SU-DHL-6 (cell line): ENCODE measurements at regions not wholly inside any gene's neighbourhood (a gene's known extent, or its start where the extent isn't known, plus 50 kb on each side); places are given as distances from the start of the nearest gene placed in this dataset.

Experiments
- EZH2phosphoT487 ChIP-seq: fragments of 200-600 bp; sonication (generic), shearing (Covaris generic); conservative IDR thresholded peaks from 2 replicates; pipeline ENCODE4 v1.6.1; 2018; ENCODE audit warnings: mild to moderate bottlenecking, antibody characterized with exemption, low read length, moderate library complexity, mixed read lengths
- TF ChIP-seq, protein P1 (sequence below): fragments of 200-600 bp; sonication (generic); IDR thresholded peaks from one replicate; pipeline ENCODE4 v1.5.1; 2017; ENCODE audit warnings: antibody characterized with exemption, mild to moderate bottlenecking, low read length, moderate library complexity; ENCODE audit not compliant: insufficient read depth, poor library complexity, severe bottlenecking

DNA sequence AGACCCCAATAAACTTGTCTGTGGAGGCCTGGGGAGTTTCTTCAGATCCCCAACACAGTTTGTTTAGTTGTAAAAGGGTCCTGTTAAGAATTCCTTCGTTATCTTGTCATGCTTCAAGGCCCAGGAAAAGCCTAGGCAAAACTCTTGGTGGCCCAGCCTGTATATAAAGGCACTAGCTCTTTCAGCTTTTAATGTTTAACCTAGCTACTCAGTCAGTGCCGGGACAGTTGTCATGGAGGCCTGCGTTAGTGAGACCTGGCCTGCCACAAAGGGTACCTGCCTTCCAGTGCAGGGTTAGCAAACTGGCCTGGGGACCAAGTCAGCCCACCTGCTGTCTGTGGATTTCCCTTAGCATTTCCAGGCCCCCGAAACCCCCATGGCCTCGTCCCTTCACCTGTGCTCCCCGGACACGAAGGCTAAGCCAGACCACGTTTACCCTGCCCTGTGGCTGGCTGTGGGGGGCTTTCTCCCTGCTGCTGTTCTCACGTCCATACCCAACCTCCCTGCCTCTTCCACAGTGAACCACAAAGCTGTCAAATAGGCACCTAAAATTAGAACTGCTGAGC is 96.9 kb upstream of the PPP2R2D start:
- TF ChIP-seq, protein P1, sequence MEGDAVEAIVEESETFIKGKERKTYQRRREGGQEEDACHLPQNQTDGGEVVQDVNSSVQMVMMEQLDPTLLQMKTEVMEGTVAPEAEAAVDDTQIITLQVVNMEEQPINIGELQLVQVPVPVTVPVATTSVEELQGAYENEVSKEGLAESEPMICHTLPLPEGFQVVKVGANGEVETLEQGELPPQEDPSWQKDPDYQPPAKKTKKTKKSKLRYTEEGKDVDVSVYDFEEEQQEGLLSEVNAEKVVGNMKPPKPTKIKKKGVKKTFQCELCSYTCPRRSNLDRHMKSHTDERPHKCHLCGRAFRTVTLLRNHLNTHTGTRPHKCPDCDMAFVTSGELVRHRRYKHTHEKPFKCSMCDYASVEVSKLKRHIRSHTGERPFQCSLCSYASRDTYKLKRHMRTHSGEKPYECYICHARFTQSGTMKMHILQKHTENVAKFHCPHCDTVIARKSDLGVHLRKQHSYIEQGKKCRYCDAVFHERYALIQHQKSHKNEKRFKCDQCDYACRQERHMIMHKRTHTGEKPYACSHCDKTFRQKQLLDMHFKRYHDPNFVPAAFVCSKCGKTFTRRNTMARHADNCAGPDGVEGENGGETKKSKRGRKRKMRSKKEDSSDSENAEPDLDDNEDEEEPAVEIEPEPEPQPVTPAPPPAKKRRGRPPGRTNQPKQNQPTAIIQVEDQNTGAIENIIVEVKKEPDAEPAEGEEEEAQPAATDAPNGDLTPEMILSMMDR: no peak
- TF ChIP-seq EZH2phosphoT487: no peak
